Smooth muscle cell (in vitro differentiated cells): ENCODE measurements at regions not wholly inside any gene's neighbourhood (a gene's known extent, or its start where the extent isn't known, plus 50 kb on each side); places are given as distances from the start of the nearest gene placed in this dataset.
"Not testable (repeated sequence)": the region's sequence is repeated elsewhere in the genome, so short reads cannot be mapped to it uniquely, and the experiment has no call there.

ENCODE experiments used
- DNase-seq: peaks from one replicate; lab custom pipeline; 2025; ENCODE audit not compliant: unreplicated experiment; lab: John Stamatoyannopoulos, UW
- H2AFZ ChIP-seq: fragments of 200-600 bp; sonication (generic); 2 replicates; pipeline ENCODE4 v1.6.0; 2016; ENCODE audit warnings: antibody characterized with exemption, low read depth, mild to moderate bottlenecking
- H3F3A ChIP-seq: fragments of 200-600 bp; sonication (generic); 2 replicates; pipeline ENCODE4 v1.6.0; 2017; ENCODE audit warnings: antibody characterized with exemption, low read depth
- H3K27ac ChIP-seq: fragments of 200-600 bp; sonication (generic); 2 replicates; pipeline ENCODE4 v1.5.1; 2016; ENCODE audit warnings: low read depth, mild to moderate bottlenecking
- H3K27me3 ChIP-seq: fragments of 200-600 bp; sonication (generic); 2 replicates; pipeline ENCODE4 v1.6.1; 2016; ENCODE audit warnings: low read depth, mild to moderate bottlenecking
- H3K36me3 ChIP-seq: fragments of 200-600 bp; sonication (generic); 2 replicates; pipeline ENCODE4 v1.5.1; 2016; ENCODE audit warnings: low read depth
- H3K4me1 ChIP-seq: fragments of 200-600 bp; sonication (generic); 2 replicates; pipeline ENCODE4 v1.5.1; 2016; ENCODE audit warnings: low read depth
- H3K4me2 ChIP-seq: fragments of 200-600 bp; sonication (generic); 2 replicates; pipeline ENCODE4 v1.6.0; 2016; ENCODE audit warnings: mild to moderate bottlenecking
- H3K4me3 ChIP-seq: fragments of 200-600 bp; sonication (generic); 2 replicates; pipeline ENCODE4 v1.5.1; 2016; ENCODE audit warnings: mild to moderate bottlenecking
- H3K79me2 ChIP-seq: fragments of 200-600 bp; sonication (generic); 2 replicates; pipeline ENCODE4 v1.6.0; 2016; ENCODE audit warnings: low read depth, mild to moderate bottlenecking
- H3K9ac ChIP-seq: fragments of 200-600 bp; sonication (generic); 2 replicates; pipeline ENCODE4 v1.6.0; 2016; ENCODE audit warnings: low read depth
- H3K9me3 ChIP-seq: fragments of 200-600 bp; sonication (generic); replicated peaks from 2 replicates; pipeline ENCODE4 v1.5.1; 2016; ENCODE audit warnings: low read depth
- H4K20me1 ChIP-seq: fragments of 200-600 bp; sonication (generic); 2 replicates; pipeline ENCODE4 v1.6.0; 2016; ENCODE audit warnings: low read depth
- CTCF ChIP-seq: fragments of 200-600 bp; sonication (generic); IDR thresholded peaks from 2 replicates; pipeline ENCODE4 v1.5.1; 2017; ENCODE audit warnings: borderline replicate concordance, mild to moderate bottlenecking, antibody characterized with exemption; ENCODE audit not compliant: insufficient read depth, poor library complexity, severe bottlenecking
- whole genome bisulfite sequencing: methylation state at CpG from one replicate; pipeline ENCODE4 v1.1.7; 2016; ENCODE audit warnings: low lambda C conversion rate; 5-methylcytosine and 5-hydroxymethylcytosine counted together

GRCh38 chr14:105917933-105918436 is 391.6 kb downstream of the TMEM121 start:
- no peak overlapping the region for H3K4me3 ChIP-seq
- DNase-seq: no peak

DNA sequence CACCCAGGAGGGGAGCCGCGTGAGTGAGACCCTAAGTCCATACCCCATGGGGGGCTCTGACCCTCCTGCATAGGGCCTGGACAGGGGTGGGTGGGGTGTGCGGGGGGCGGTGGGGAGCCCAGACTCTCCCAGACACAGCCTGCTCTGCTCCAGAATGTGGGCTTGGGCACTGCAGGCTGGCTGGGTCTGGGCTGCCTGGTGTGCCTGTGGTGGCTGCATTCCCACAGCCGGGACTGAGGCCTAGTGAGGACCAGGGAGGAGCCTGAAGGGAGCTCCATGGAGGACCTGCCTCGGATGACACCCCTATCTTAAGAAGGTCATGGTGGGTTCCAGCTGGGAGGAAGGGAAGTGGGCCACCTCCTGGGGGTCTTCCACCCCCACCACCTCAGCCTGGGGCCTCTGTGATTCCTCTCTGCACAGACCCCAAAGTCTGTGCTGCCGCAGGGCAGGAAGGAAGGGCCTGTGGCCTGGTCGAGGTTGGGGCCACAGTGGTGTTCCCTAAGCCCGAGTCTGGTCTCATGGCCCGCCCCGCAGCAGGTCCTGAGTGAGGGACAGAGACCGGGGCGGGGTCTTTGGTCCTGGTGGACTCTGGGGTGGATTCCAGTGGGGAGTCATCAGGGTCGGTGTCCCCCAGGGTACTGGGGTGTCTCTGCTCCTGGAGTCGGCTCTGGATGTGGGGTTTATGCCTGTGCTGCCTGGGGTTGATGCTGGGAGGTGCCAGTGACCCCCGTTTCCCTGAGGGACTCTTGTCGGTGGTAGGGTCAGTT is 392.3 kb downstream of the TMEM121 start:
- no peaks in the 10 kb centered on the region for H3K9me3 ChIP-seq
- no peak overlapping the region for H3K27ac ChIP-seq
- no peak overlapping the region for H2AFZ ChIP-seq
- H3K36me3 ChIP-seq: no peaks in the 10 kb centered on the region
- no peaks in the 10 kb centered on the region for H3K27me3 ChIP-seq
- H4K20me1 ChIP-seq: no peaks in the 10 kb centered on the region
- H3K4me3 ChIP-seq: no peak overlapping the region
- no peaks in the 10 kb centered on the region for H3F3A ChIP-seq
- no peak overlapping the region for H3K4me2 ChIP-seq
- H3K9ac ChIP-seq: no peak overlapping the region
- no peaks in the 10 kb centered on the region for H3K4me1 ChIP-seq
- DNase-seq: no peak
- H3K79me2 ChIP-seq: no peaks in the 10 kb centered on the region
- no peak for TF ChIP-seq CTCF
- WGBS: 85% methylated on average over 17 of the region's 17 CpGs

More at GRCh38 chr14:105917933-105918436, 391.6 kb downstream of the TMEM121 start:
- TF ChIP-seq CTCF: no peak
- no peaks in the 10 kb centered on the region for H3K79me2 ChIP-seq
- no peaks in the 10 kb centered on the region for H3F3A ChIP-seq
- H3K4me2 ChIP-seq: no peak overlapping the region
- no peaks in the 10 kb centered on the region for H3K9me3 ChIP-seq
- 90% methylated on average over 9 of the region's 10 CpGs for WGBS
- no peaks in the 10 kb centered on the region for H3K27me3 ChIP-seq
- no peaks in the 10 kb centered on the region for H3K4me1 ChIP-seq
- no peaks in the 10 kb centered on the region for H4K20me1 ChIP-seq
- H3K36me3 ChIP-seq: no peaks in the 10 kb centered on the region
- H3K27ac ChIP-seq: no peak overlapping the region
- H2AFZ ChIP-seq: no peak overlapping the region
- no peak overlapping the region for H3K9ac ChIP-seq

- Histone ChIP-seq H3K4me3 (no peak overlapping the region), H3K27ac (no peak overlapping the region), H3K79me2 (no peaks in the 10 kb centered on the region), H3F3A (no peaks in the 10 kb centered on the region), H4K20me1 (no peaks in the 10 kb centered on the region), H3K27me3 (no peaks in the 10 kb centered on the region), H3K9me3 (no peaks in the 10 kb centered on the region), H3K4me2 (no peak overlapping the region), H2AFZ (no peak overlapping the region), H3K4me1 (no peaks in the 10 kb centered on the region), H3K9ac (no peak overlapping the region), H3K36me3 (no peaks in the 10 kb centered on the region)
- no peak for TF ChIP-seq CTCF
- DNase-seq: no peak
- WGBS: 83% methylated on average over 21 of the region's 21 CpGs
Observed at GRCh38 chr14:105919458-105920150, 393.2 kb downstream of the TMEM121 start.

DNA sequence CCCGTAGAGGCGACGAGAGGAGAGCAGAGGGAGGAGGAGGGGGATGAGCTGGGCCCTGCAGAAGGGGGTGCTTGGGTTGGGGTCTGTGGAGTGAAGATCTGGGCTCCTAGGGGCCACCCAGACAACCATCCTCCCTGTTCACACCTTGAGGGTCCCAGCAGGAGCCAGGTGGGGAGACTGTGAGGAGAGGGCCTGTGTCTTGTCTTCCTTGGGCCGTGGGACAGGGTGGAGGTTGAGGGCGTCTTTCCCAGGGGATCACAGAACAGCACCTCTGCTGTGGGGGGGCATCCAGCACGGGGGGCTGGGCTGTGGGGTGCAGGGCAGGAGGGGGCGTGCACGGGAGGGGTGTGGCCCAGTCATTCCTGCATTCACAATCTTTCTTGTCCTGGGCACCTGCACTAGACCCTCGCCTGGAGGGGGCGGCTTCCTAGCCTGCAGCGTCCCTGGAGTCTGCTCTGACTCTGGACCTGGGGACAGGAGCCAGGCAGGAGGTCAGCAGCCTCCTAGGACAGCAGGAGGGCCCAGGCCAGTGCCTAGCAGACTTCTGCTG is 393.8 kb downstream of the TMEM121 start:
- not testable (repeated sequence) for H3K4me3 ChIP-seq, H3K4me1 ChIP-seq, H3K27ac ChIP-seq, DNase-seq, H2AFZ ChIP-seq, H3K9ac ChIP-seq, H3K27me3 ChIP-seq, H3F3A ChIP-seq, H3K79me2 ChIP-seq, H4K20me1 ChIP-seq, H3K4me2 ChIP-seq, H3K36me3 ChIP-seq, H3K9me3 ChIP-seq
- WGBS: 78% methylated on average over 10 of the region's 11 CpGs

GRCh38 chr14:105920803-105921755 is 394.7 kb downstream of the TMEM121 start:
- DNase-seq, H3K9ac ChIP-seq, H3K4me1 ChIP-seq, H3K4me3 ChIP-seq, H4K20me1 ChIP-seq, H2AFZ ChIP-seq, H3K79me2 ChIP-seq, H3K27ac ChIP-seq, H3F3A ChIP-seq, H3K27me3 ChIP-seq, H3K36me3 ChIP-seq, H3K4me2 ChIP-seq, H3K9me3 ChIP-seq: not testable (repeated sequence)
- WGBS: 88% methylated on average over 24 of the region's 24 CpGs
